Activated T-cell treated with anti-CD3 and anti-CD28 coated beads, Interleukin-2, amount 50 U/mL, for 4 hours (primary cell): ENCODE measurements at regions not wholly inside any gene's neighbourhood (a gene's known extent, or its start where the extent isn't known, plus 50 kb on each side); places are given as distances from the start of the nearest gene placed in this dataset.
"Not testable (repeated sequence)": the region's sequence is repeated elsewhere in the genome, so short reads cannot be mapped to it uniquely, and the experiment has no call there.

ENCODE experiments used
- ATAC-seq, 2 donors: fragments of 200-7000 bp; cut with Tn5 transposase; one replicate each; pipeline ENCODE4 v1.10.0; 2021
- DNase-seq: peaks from one replicate; pipeline ENCODE4 v3.0.0-alpha.2; 2020
- H3K27me3 Mint-ChIP-seq: one replicate; pipeline ENCODE4 v1.8.0; 2021; ENCODE audit warnings: low read depth, mixed read lengths
- H3K36me3 Mint-ChIP-seq: one replicate; pipeline ENCODE4 v1.8.0; 2022; ENCODE audit warnings: mixed read lengths; ENCODE audit not compliant: insufficient read depth
- H3K4me1 Mint-ChIP-seq: one replicate; pipeline ENCODE4 v1.8.0; 2021; ENCODE audit warnings: low read depth, mixed read lengths
- H3K4me3 Mint-ChIP-seq: one replicate; pipeline ENCODE4 v1.8.0; 2021; ENCODE audit warnings: mild to moderate bottlenecking, moderate library complexity, mixed read lengths
- H3K9me3 Mint-ChIP-seq: one replicate; pipeline ENCODE4 v1.8.0; 2021; ENCODE audit warnings: mixed read lengths

- ATAC-seq, result no peak
- H3K27me3 Mint-ChIP-seq, result no peaks in the 10 kb centered on the region
- H3K36me3 Mint-ChIP-seq, result no peaks in the 10 kb centered on the region
- H3K9me3 Mint-ChIP-seq, result peaks cover 13% of the 10 kb centered on the region
- no peak for DNase-seq
- H3K4me1 Mint-ChIP-seq, result no peaks in the 10 kb centered on the region
- no peak overlapping the region for H3K4me3 Mint-ChIP-seq
These were observed 364.8 kb upstream of the SORCS1 start for GRCh38 chr10:107529350-107529749.

DNA sequence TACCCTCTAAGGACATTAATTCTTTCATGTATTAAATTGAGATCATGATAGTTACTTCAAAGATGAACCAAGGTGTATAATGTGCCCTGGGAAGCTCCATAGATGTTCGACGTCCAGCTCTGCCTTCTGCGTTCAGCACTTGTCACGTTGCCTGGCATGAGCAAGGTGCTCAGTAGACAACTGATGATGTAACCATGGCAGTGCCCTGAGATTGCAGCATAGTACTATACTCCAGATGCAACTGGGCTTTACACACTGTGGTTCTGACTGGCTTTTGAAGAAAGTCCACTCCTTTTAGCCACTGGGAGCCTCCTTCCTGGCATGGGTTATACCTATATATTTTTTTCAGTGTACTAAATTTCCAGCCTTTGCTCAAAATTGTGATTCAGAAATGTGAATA, 355.8 kb upstream of the SORCS1 start:
- no peak for DNase-seq
- Mint-ChIP-seq H3K4me1 (no peaks in the 10 kb centered on the region), H3K36me3 (no peaks in the 10 kb centered on the region), H3K9me3 (peaks cover 5% of the 10 kb centered on the region), H3K4me3 (no peak overlapping the region), H3K27me3 (no peaks in the 10 kb centered on the region)
- no peak for ATAC-seq

DNA sequence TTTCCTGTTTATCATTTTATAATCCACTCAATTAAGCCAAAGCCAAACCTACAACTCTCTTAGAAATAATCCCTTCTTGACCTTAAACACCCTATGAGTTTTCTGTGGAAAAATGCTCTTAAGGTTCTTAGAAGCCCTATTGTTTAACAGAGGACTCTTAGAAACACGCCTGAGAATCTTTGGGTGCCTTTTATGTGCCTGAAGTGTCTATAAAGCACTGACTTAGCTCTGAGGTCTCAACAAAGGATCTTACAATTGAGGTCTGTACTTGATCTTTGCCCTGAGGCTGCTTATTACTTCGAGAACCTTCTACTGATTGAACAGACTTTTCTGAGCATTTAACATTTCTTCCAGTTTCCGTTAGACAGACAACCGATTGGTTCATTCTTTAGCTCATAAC, 353.3 kb upstream of the SORCS1 start:
- DNase-seq (no peak), ATAC-seq (no peak)
- Mint-ChIP-seq H3K27me3 (no peaks in the 10 kb centered on the region), H3K4me1 (no peaks in the 10 kb centered on the region), H3K9me3 (peaks cover 5% of the 10 kb centered on the region), H3K36me3 (no peaks in the 10 kb centered on the region), H3K4me3 (no peak overlapping the region)

- ATAC-seq (no peak), DNase-seq (no peak)
- H3K36me3 Mint-ChIP-seq, result no peaks in the 10 kb centered on the region
- no peaks in the 10 kb centered on the region for H3K27me3 Mint-ChIP-seq
- no peaks in the 10 kb centered on the region for H3K4me1 Mint-ChIP-seq
- no peak overlapping the region for H3K4me3 Mint-ChIP-seq
- H3K9me3 Mint-ChIP-seq, result peaks cover 5% of the 10 kb centered on the region
These were observed 351.8 kb upstream of the SORCS1 start for GRCh38 chr10:107516349-107516748.

- H3K4me3 Mint-ChIP-seq, H3K4me1 Mint-ChIP-seq, ATAC-seq, DNase-seq, H3K9me3 Mint-ChIP-seq, H3K27me3 Mint-ChIP-seq, H3K36me3 Mint-ChIP-seq: not testable (repeated sequence)
These were observed 339.5 kb upstream of the SORCS1 start for GRCh38 chr10:107504011-107504410.

DNA sequence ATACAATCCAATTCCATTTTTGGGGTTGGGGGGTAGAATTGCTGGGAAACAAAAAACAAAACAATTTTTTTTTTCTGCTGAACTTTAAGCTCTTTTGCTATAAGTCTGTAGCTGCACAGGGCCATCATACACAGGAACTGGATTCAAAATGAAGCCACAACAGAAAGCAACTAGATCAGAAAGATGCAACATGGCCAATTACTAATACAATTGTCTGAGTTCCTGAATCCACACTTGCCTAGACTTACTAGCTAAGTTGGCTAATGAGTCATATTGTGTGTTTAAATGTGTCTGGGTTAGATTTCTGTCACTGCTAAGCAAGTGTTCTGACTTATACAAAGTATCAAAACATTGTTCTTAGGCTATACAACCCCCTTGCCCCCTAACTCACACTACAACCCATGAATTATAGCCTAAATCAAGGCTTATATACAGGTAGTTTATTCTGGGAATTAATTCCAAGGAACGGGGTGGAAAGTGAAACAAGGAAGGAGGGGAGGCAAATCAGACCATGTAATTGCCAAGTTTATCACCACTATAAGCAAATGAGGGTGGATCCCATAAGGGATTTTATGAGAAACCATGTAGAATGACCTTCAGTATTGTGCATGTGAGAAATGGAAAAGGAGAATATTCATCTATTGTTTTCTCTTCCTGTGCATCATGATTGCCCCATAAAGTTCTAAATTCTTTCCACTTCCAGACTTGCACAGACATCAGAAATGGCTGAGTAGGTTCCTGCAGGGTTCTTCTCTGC, 337.9 kb upstream of the SORCS1 start:
- no peaks in the 10 kb centered on the region for H3K36me3 Mint-ChIP-seq
- ATAC-seq (no peak), DNase-seq (no peak)
- H3K4me3 Mint-ChIP-seq, result no peak overlapping the region
- H3K9me3 Mint-ChIP-seq, result peaks cover 13% of the 10 kb centered on the region
- H3K4me1 Mint-ChIP-seq, result no peaks in the 10 kb centered on the region
- H3K27me3 Mint-ChIP-seq, result no peaks in the 10 kb centered on the region

GRCh38 chr10:107498983-107499382, 334.5 kb upstream of the SORCS1 start:
- DNase-seq, result no peak
- no peaks in the 10 kb centered on the region for H3K27me3 Mint-ChIP-seq
- peaks cover 13% of the 10 kb centered on the region for H3K9me3 Mint-ChIP-seq
- H3K4me3 Mint-ChIP-seq, result no peak overlapping the region
- ATAC-seq, result no peak
- H3K4me1 Mint-ChIP-seq, result no peaks in the 10 kb centered on the region
- no peaks in the 10 kb centered on the region for H3K36me3 Mint-ChIP-seq

GRCh38 chr10:107497024-107497423, 332.5 kb upstream of the SORCS1 start:
- no peaks in the 10 kb centered on the region for H3K4me1 Mint-ChIP-seq
- H3K9me3 Mint-ChIP-seq, result peaks cover 16% of the 10 kb centered on the region
- DNase-seq (no peak), ATAC-seq (no peak)
- no peaks in the 10 kb centered on the region for H3K27me3 Mint-ChIP-seq
- no peak overlapping the region for H3K4me3 Mint-ChIP-seq
- H3K36me3 Mint-ChIP-seq, result no peaks in the 10 kb centered on the region

GRCh38 chr10:107496594-107496993, 332.1 kb upstream of the SORCS1 start:
- Mint-ChIP-seq H3K4me3 (no peak overlapping the region), H3K4me1 (no peaks in the 10 kb centered on the region), H3K9me3 (peaks cover 16% of the 10 kb centered on the region), H3K36me3 (no peaks in the 10 kb centered on the region), H3K27me3 (no peaks in the 10 kb centered on the region)
- ATAC-seq (no peak), DNase-seq (no peak)

GRCh38 chr10:107492389-107492788, 327.9 kb upstream of the SORCS1 start:
- ATAC-seq, result no peak
- Mint-ChIP-seq H3K27me3 (no peaks in the 10 kb centered on the region), H3K4me1 (no peaks in the 10 kb centered on the region), H3K36me3 (no peaks in the 10 kb centered on the region), H3K4me3 (no peak overlapping the region), H3K9me3 (peaks cover 15% of the 10 kb centered on the region)
- DNase-seq, result no peak

GRCh38 chr10:107490389-107490788, 325.9 kb upstream of the SORCS1 start:
- no peak for ATAC-seq
- H3K27me3 Mint-ChIP-seq, result no peaks in the 10 kb centered on the region
- peaks cover 20% of the 10 kb centered on the region for H3K9me3 Mint-ChIP-seq
- no peaks in the 10 kb centered on the region for H3K4me1 Mint-ChIP-seq
- H3K4me3 Mint-ChIP-seq, result no peak overlapping the region
- H3K36me3 Mint-ChIP-seq, result no peaks in the 10 kb centered on the region
- no peak for DNase-seq

GRCh38 chr10:107487284-107487683, 322.8 kb upstream of the SORCS1 start:
- H3K4me1 Mint-ChIP-seq, result no peaks in the 10 kb centered on the region
- peaks cover 12% of the 10 kb centered on the region for H3K9me3 Mint-ChIP-seq
- H3K27me3 Mint-ChIP-seq, result no peaks in the 10 kb centered on the region

DNA sequence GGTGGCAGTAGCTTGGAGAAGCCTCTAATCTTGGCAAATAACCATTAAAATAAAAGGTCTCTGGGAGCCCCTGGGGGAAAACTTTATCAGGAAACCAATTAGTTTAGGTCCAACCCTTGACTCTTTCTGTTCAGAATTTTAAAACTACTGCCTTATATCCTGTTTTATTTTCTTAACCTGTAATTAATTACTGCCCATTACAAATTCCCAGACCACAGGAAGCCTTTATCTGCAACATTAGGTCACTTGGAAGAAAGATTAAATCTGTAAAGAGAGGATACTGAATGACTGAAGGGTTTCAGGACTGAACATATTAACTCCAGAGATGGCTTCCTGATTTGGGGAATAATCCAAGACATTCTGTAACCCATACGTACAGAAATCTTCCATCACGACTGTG, 320.5 kb upstream of the SORCS1 start:
- Mint-ChIP-seq H3K4me1 (no peaks in the 10 kb centered on the region), H3K27me3 (no peaks in the 10 kb centered on the region), H3K4me3 (no peak overlapping the region), H3K36me3 (no peaks in the 10 kb centered on the region), H3K9me3 (peaks cover 12% of the 10 kb centered on the region)
- ATAC-seq, result no peak
- DNase-seq, result no peak

More at GRCh38 chr10:107487284-107487683, 322.8 kb upstream of the SORCS1 start:
- Mint-ChIP-seq H3K36me3 (no peaks in the 10 kb centered on the region), H3K4me3 (no peak overlapping the region)
- ATAC-seq (no peak), DNase-seq (no peak)

- no peak for ATAC-seq
- H3K4me3 Mint-ChIP-seq, result no peak overlapping the region
- no peaks in the 10 kb centered on the region for H3K36me3 Mint-ChIP-seq
- no peaks in the 10 kb centered on the region for H3K27me3 Mint-ChIP-seq
- H3K4me1 Mint-ChIP-seq, result no peaks in the 10 kb centered on the region
- H3K9me3 Mint-ChIP-seq, result peaks cover 6% of the 10 kb centered on the region
- DNase-seq, result no peak
These were observed 317.4 kb upstream of the SORCS1 start for GRCh38 chr10:107481881-107482280.

DNA sequence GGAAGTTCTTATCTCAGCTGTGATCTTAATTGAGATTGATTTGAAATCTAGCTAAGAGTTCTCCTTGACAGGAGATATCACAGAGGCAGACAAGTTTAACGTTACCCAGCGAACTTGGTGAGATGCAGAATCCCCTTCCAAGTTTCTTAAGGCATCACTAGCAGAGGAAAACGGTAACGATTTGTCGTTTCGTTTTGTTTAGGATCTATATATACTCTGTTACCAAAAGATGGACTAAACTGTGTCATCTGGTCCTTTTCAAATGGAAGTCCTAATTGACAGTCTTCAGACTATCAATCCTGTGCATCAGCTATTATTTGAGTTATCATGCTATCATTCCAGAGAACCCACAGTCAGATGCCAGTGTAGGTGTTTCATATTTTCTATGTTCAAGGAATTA, 316.7 kb upstream of the SORCS1 start:
- H3K9me3 Mint-ChIP-seq, result peaks cover 3% of the 10 kb centered on the region
- H3K4me1 Mint-ChIP-seq, result no peaks in the 10 kb centered on the region
- no peaks in the 10 kb centered on the region for H3K36me3 Mint-ChIP-seq
- H3K27me3 Mint-ChIP-seq, result no peaks in the 10 kb centered on the region
- H3K4me3 Mint-ChIP-seq, result no peak overlapping the region
- no peak for ATAC-seq
- DNase-seq, result no peak
